Activated CD4-positive, alpha-beta T cell treated with anti-CD3 and anti-CD28 coated beads for 36 hours (primary cell): ENCODE measurements at regions not wholly inside any gene's neighbourhood (a gene's known extent, or its start where the extent isn't known, plus 50 kb on each side); places are given as distances from the start of the nearest gene placed in this dataset.
A peak's percentile ranks its signal among the peaks of the same experiment; 100 is the strongest.

Source experiments
- ATAC-seq: fragments of 200-7000 bp; cut with Tn5 transposase; one replicate; pipeline ENCODE4 v1.10.0; 2021; ENCODE audit warnings: mild to moderate bottlenecking, moderate library complexity
- CTCF ChIA-PET: fragments of 350-600 bp; sonication (Branson Sonifier 250); formaldehyde crosslinking; loops from one replicate; lab custom pipeline; 2021; ENCODE audit warnings: antibody characterized with exemption; lab: Charles Lee
- POLR2A ChIA-PET: fragments of 350-600 bp; sonication (Branson Sonifier 250); formaldehyde crosslinking; loops from one replicate; lab custom pipeline; 2021; ENCODE audit warnings: antibody characterized with exemption, inconsistent platforms; lab: Charles Lee
- DNase-seq: peaks from one replicate; pipeline ENCODE4 v3.0.0-alpha.2; 2020
- H3K27ac Mint-ChIP-seq: one replicate; pipeline ENCODE4 v1.8.0; 2021; ENCODE audit warnings: mixed read lengths
- H3K27me3 Mint-ChIP-seq: one replicate; pipeline ENCODE4 v1.8.0; 2021; ENCODE audit warnings: mixed read lengths
- H3K36me3 Mint-ChIP-seq: one replicate; pipeline ENCODE4 v1.8.0; 2021; ENCODE audit warnings: low read depth, mixed read lengths
- H3K4me1 Mint-ChIP-seq: one replicate; pipeline ENCODE4 v1.8.0; 2021; ENCODE audit warnings: mixed read lengths
- H3K4me3 Mint-ChIP-seq: one replicate; pipeline ENCODE4 v1.8.0; 2021; ENCODE audit warnings: mild to moderate bottlenecking, moderate library complexity, mixed read lengths
- H3K9me3 Mint-ChIP-seq: one replicate; pipeline ENCODE4 v1.8.0; 2021; ENCODE audit warnings: low read depth, mixed read lengths
- intact Hi-C, 2 experiments: fragments of 100-400 bp; cut with DNase I in 1 of 2; cut with micrococcal nuclease in 1 of 2; formaldehyde crosslinking; loops; one replicate each; pipeline versions ENCODE4 v1.14.2 to v1.15.1; 2022 to 2024; cut with DNase I, micrococcal nuclease

DNA sequence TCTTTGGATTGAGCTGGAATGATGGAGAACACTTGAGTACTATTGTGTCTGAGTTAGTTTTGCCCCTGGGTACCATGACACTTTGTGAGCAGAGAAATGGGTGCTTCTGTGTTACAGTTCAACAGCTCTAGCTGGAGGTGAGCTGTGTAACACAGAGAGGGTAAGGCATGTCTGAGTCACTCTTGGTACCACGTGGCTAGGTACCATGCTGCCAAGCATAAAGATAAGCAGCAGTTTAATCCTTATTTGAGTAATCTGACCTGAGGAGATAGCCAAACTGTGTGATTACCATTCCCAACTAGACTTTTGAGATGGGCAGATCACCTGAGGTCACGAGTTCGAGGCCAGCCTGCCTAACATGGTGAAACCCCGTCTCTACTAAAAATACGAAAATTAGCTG, 122.0 kb downstream of the OLFM4 start:
- Mint-ChIP-seq H3K27me3 (peaks cover 6% of the 10 kb centered on the region), H3K9me3 (no peaks in the 10 kb centered on the region), H3K4me3 (no peak overlapping the region), H3K4me1 (peaks cover 3% of the 10 kb centered on the region), H3K27ac (no peak overlapping the region), H3K36me3 (no peaks in the 10 kb centered on the region)
- ATAC-seq (no peak), DNase-seq (no peak)
- CTCF ChIA-PET: no interaction called here
- intact Hi-C loops: loop anchor here in 1 of 2 experiments (5.0 to 10.0 kb wide), 2 partner anchors 303 to 546 kb away; partner anchors contain the start of gene PCDH8
- POLR2A ChIA-PET: no interaction called here

DNA sequence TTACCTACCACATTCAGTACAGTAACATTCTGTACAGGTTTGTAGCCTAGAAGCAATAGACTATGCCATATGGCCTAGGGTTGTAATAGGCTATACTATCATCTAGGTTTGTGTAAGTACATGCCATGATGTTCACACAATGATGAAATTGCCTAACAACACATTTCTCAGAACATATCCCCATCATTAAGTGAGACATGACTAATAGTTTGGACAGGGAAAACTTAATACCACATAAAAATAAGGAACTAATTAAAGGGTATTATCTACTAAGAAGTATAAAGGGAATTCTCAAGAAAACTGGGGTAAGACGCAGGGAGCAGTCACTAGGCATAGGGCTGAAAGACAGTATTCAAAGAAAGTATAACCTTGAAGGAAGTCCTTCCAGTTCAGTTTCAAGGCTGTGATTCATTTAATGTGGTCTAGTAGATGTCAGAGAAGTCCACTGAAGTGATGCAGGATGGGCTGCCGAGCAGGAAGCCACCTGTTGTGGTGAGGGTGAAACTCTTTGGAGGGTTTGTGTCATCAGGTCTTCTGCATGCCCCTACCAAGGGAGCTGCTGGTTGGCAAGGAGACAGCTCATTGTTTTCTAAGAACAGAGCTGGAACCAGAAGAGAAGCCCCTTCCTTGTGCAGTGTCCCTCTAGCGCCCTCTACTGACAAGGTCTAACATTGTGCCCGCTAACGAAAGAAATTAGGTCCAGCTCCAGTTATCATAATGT, 122.9 kb downstream of the OLFM4 start:
- Mint-ChIP-seq H3K4me3 (no peak overlapping the region), H3K27me3 (peaks cover 6% of the 10 kb centered on the region)

DNA sequence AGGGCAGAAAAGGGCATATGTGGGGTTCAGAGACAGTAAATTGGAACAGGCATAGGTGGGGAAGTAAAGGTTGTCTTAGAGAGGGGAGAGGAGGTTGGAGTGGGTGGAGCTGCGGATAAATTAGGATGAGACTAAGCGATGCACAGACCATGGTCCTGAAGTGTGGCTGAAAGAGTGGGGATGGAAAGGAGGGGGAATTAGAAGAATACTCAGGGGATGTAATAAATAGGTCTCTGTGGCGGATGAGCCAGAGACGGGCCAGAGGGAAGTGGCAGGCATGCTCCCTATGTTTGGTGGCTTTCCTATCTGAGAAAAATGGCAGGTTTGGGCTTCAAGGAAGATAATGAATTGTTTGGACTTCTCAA, 123.4 kb downstream of the OLFM4 start:
- DNase-seq: no peak
- Mint-ChIP-seq H3K4me3 (no peak overlapping the region), H3K27me3 (peaks cover 6% of the 10 kb centered on the region), H3K9me3 (no peaks in the 10 kb centered on the region), H3K36me3 (no peaks in the 10 kb centered on the region), H3K27ac (no peak overlapping the region), H3K4me1 (peaks cover 3% of the 10 kb centered on the region)
- ChIA-PET POLR2A (no interaction called here), CTCF (interaction anchor here (0.7 to 1.4 kb wide), 7 partner anchors 10 to 357 kb away, joined by 3 to 5 read pairs (median 3); no protein-coding TSS in a partner anchor)
- ATAC-seq: no peak
- intact Hi-C loops: loop anchor here in 1 of 2 experiments (5.0 to 10.0 kb wide), 2 partner anchors 305 to 547 kb away; partner anchors contain the start of gene PCDH8

More for the DNA sequence above, 122.9 kb downstream of the OLFM4 start:
- intact Hi-C loops: loop anchor here in 1 of 2 experiments (5.0 to 10.0 kb wide), 2 partner anchors 304 to 547 kb away; partner anchors contain the start of gene PCDH8
- H3K36me3 Mint-ChIP-seq: no peaks in the 10 kb centered on the region
- H3K4me1 Mint-ChIP-seq: peaks cover 3% of the 10 kb centered on the region
- peak; percentile 61 for DNase-seq
- ChIA-PET CTCF (interaction anchor here (0.6 to 1.4 kb wide), 7 partner anchors 9 to 499 kb away, joined by 3 to 5 read pairs (median 3); no protein-coding TSS in a partner anchor), POLR2A (no interaction called here)
- no peaks in the 10 kb centered on the region for H3K9me3 Mint-ChIP-seq
- no peak overlapping the region for H3K27ac Mint-ChIP-seq
- peak; percentile 97 for ATAC-seq

DNA sequence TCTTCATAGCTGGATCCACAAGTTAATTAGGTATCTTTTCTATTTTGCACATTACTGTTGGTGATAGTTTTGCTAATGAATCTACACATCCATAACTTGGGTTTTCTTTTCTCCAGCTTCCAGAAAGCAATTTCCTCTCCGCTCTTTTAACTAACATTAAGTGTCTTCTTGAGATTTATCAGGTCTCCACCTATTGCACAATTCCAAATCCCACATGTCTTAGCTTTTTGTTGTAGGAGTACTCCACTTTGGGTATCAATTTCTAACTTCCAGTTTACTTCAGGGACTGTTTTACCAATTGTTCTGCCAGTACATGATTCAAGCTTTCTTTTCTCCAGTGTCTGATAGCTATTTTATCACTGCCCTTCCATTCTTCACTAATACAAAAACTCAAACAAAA, 129.6 kb downstream of the OLFM4 start:
- intact Hi-C loops: loop anchor here in 1 of 2 experiments (10.0 kb wide), 1 partner anchor 553 kb away; no protein-coding TSS in a partner anchor
- POLR2A ChIA-PET: no interaction called here

DNA sequence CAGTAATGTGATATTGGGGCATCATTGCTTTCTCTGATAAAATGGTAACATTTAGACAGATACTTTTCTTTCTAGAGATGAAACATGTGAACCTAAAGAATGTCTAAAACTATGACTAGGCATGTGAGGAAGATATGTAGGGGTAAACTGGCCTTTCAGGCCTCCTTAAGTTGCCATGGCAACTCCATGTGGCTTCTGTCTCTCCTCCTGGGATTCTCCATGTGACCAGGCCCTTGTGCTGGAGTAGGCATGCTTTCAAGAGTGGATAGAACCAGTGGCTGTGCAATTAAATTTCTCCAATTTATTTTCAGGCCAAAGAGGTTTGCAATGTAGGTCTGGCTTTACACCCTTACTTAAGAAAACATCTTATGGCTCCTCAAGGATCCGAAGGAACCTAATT, 130.8 kb downstream of the OLFM4 start:
- Mint-ChIP-seq H3K4me3 (no peak overlapping the region), H3K4me1 (no peaks in the 10 kb centered on the region), H3K9me3 (peaks cover 2% of the 10 kb centered on the region), H3K27me3 (peaks cover 5% of the 10 kb centered on the region), H3K27ac (no peak overlapping the region), H3K36me3 (no peaks in the 10 kb centered on the region)
- intact Hi-C loops: loop anchor here in 1 of 2 experiments (10.0 kb wide), 1 partner anchor 555 kb away; no protein-coding TSS in a partner anchor
- no peak for ATAC-seq
- ChIA-PET POLR2A (no interaction called here), CTCF (no interaction called here)
- no peak for DNase-seq

More for the DNA sequence above, 129.6 kb downstream of the OLFM4 start:
- peaks cover 2% of the 10 kb centered on the region for H3K9me3 Mint-ChIP-seq
- H3K4me1 Mint-ChIP-seq: no peaks in the 10 kb centered on the region
- H3K4me3 Mint-ChIP-seq: no peak overlapping the region
- peaks cover 2% of the 10 kb centered on the region for H3K27me3 Mint-ChIP-seq
- DNase-seq (no peak), ATAC-seq (no peak)
- CTCF ChIA-PET: no interaction called here
- H3K27ac Mint-ChIP-seq: no peak overlapping the region
- no peaks in the 10 kb centered on the region for H3K36me3 Mint-ChIP-seq

DNA sequence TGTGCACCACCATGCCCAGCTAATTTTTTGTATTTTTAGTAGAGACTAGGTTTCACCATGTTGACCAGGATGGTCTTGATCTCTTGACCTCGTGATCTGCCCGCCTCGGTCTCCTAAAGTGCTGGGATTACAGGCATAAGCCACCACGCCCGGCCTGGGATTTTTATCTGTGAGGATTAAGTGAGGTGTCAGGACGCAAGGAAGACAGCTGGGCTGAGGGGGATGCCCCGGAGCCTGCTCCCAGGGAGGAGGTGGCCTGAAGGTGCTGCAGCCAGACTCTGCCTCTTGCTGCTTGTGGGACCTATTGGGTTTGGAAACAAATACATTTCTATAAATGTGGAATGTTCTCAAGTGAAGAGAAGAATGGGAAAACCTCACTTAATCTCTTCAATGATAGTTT, 131.6 kb downstream of the OLFM4 start:
- CTCF ChIA-PET: no interaction called here
- Mint-ChIP-seq H3K27ac (no peak overlapping the region), H3K4me1 (no peaks in the 10 kb centered on the region), H3K36me3 (no peaks in the 10 kb centered on the region), H3K27me3 (peaks cover 5% of the 10 kb centered on the region), H3K4me3 (no peak overlapping the region), H3K9me3 (peaks cover 2% of the 10 kb centered on the region)
- DNase-seq (no peak), ATAC-seq (no peak)
- intact Hi-C loops: no loop called here
- POLR2A ChIA-PET: no interaction called here

DNA sequence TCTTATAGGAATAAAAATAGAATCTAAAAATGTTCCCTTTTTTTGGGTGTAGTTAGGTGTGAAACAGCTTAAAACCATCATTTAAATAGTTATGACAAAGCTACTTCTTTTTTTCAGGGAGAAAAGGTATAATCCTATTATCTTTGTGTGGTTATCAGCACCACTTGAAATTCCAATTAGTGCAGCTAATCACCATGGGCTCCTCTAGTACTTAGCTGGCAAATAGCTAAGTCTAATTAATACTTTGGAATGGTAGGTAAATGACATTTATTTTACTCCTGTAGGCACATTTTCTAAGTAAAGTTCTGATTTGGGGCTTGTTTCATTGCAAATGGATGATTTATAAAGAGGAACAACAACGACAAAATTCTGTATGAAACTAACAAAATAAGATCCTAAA, 132.6 kb downstream of the OLFM4 start:
- Mint-ChIP-seq H3K27ac (no peak overlapping the region), H3K9me3 (peaks cover 2% of the 10 kb centered on the region), H3K4me3 (no peak overlapping the region), H3K27me3 (peaks cover 5% of the 10 kb centered on the region), H3K4me1 (no peaks in the 10 kb centered on the region), H3K36me3 (no peaks in the 10 kb centered on the region)
- DNase-seq: no peak
- intact Hi-C loops: no loop called here
- ChIA-PET POLR2A (no interaction called here), CTCF (interaction anchor here (1.2 kb wide), 1 partner anchor 193 kb away, joined by 4 read pairs; no protein-coding TSS in a partner anchor)
- no peak for ATAC-seq

DNA sequence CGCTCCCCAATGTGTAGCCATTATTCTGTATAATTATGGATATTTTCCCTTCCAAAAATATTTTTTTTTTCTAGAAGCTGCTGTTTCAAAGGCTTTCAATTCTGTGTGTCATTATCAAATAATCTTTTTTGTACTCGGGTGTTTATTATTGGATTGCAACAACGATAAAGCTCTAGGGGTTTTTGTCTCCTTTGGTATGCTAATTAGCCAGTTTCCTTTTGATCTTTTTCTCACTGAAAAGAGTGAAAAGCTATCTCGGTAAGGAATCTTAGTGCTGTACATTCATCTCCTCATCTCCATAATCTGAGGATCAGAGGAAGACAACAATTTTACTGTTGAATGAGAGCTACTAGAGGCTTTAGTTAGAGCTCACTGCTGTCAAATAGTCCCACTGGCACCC, 136.6 kb downstream of the OLFM4 start:
- CTCF ChIA-PET: no interaction called here
- ATAC-seq (no peak), DNase-seq (no peak)
- Mint-ChIP-seq H3K36me3 (no peaks in the 10 kb centered on the region), H3K4me3 (no peak overlapping the region), H3K9me3 (peaks cover 2% of the 10 kb centered on the region), H3K27ac (no peak overlapping the region), H3K27me3 (peaks cover 7% of the 10 kb centered on the region), H3K4me1 (no peaks in the 10 kb centered on the region)
- intact Hi-C loops: no loop called here
- POLR2A ChIA-PET: no interaction called here

DNA sequence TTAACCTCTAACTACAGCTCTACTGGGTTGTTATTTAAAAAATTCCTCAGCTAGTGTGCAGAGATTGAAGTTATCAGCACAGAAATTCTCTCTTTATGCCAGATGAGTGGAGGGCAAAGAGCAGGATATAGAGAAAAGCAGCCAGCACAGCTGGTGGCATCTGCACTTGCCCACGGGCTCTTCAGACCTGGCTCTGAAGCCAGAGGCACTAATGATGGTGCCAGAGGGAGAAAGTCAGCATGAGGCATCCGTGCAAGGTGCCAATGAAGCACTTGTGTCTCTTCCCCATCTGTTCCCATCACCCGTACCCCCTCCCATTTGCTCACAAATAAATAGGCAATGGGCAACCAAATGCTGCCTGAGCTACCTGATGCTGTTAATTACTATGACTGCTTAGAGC, 138.9 kb downstream of the OLFM4 start:
- H3K27ac Mint-ChIP-seq: no peak overlapping the region
- POLR2A ChIA-PET: no interaction called here
- CTCF ChIA-PET: no interaction called here
- DNase-seq: no peak
- peaks cover 2% of the 10 kb centered on the region for H3K9me3 Mint-ChIP-seq
- no peak overlapping the region for H3K4me3 Mint-ChIP-seq
- H3K36me3 Mint-ChIP-seq: no peaks in the 10 kb centered on the region
- ATAC-seq: no peak
- no peaks in the 10 kb centered on the region for H3K4me1 Mint-ChIP-seq
- intact Hi-C loops: no loop called here
- H3K27me3 Mint-ChIP-seq: peaks cover 5% of the 10 kb centered on the region

DNA sequence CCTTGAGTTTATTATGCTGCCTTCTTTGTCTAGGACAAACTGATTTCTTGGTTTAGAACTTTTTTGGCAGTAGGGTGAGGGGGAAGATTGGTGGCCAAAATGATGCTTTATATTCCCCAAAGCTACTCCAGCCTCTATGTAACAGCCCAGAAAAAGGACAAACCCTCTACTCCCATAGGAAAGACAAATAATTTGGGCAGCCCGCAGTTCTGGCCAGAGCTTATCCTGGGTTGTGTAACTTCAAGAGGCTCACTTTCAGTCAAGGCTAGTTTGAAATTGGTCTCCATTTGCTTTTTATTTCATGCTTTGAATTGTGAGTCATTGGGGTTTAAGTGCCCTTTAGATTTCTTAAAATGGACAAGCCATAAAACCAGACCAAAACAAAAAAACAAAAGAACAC, 142.3 kb downstream of the OLFM4 start:
- no peak overlapping the region for H3K4me3 Mint-ChIP-seq
- H3K9me3 Mint-ChIP-seq: no peaks in the 10 kb centered on the region
- ATAC-seq: no peak
- H3K4me1 Mint-ChIP-seq: no peaks in the 10 kb centered on the region
- ChIA-PET CTCF (no interaction called here), POLR2A (no interaction called here)
- no peaks in the 10 kb centered on the region for H3K36me3 Mint-ChIP-seq
- no peak overlapping the region for H3K27ac Mint-ChIP-seq
- no peak for DNase-seq
- intact Hi-C loops: no loop called here
- H3K27me3 Mint-ChIP-seq: peaks cover 8% of the 10 kb centered on the region

DNA sequence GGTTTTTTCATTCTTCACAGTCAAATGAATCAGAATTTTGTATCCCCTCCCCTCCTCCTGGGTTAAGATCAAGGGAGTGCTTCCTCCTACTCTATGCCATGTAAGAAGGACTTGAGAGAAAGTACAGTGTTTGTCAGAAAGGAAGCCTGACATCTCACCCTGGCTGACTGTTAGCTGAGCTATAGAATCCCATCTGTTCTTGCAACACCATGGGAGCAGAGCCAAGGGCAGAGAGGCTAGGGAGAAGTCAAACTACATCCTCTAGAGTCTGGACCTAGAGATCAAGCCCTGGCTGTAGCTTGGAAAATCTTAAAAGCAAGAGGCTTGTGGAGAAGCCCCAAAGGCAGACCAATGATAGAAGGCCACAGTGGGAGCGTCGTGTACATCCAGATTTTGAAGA, 145.9 kb downstream of the OLFM4 start:
- intact Hi-C loops: no loop called here
- POLR2A ChIA-PET: no interaction called here
- H3K27me3 Mint-ChIP-seq: peaks cover 8% of the 10 kb centered on the region
- no peaks in the 10 kb centered on the region for H3K36me3 Mint-ChIP-seq
- ATAC-seq (no peak), DNase-seq (no peak)
- H3K27ac Mint-ChIP-seq: no peak overlapping the region
- no peaks in the 10 kb centered on the region for H3K9me3 Mint-ChIP-seq
- CTCF ChIA-PET: no interaction called here
- H3K4me1 Mint-ChIP-seq: no peaks in the 10 kb centered on the region
- H3K4me3 Mint-ChIP-seq: no peak overlapping the region

DNA sequence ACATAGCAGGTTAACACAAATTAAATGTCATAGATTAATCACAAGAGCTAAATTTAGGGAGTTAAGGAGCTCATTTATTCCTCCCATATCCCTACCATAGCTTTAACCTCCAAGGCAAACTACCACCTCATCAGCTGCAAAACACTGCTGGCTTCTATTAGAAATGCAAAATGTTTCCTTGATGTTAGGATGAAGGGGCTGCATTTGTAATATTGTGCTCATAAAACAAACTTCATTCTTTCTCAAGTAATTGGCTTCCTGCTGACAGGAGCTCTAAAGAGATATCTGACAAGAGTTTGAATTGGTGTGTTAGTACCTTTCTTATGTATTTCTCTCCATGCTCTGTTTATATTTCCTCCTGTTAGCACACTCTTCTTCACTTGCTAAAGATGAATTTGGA, 152.1 kb downstream of the OLFM4 start:
- CTCF ChIA-PET: interaction anchor here (0.6 kb wide), 1 partner anchor 221 kb away, joined by 4 read pairs; no protein-coding TSS in a partner anchor
- intact Hi-C loops: no loop called here
- Mint-ChIP-seq H3K36me3 (no peaks in the 10 kb centered on the region), H3K27ac (no peak overlapping the region), H3K4me3 (no peak overlapping the region), H3K27me3 (peaks cover 1% of the 10 kb centered on the region), H3K4me1 (no peaks in the 10 kb centered on the region), H3K9me3 (peaks cover 4% of the 10 kb centered on the region)
- POLR2A ChIA-PET: no interaction called here
- DNase-seq (no peak), ATAC-seq (no peak)
